ENCODE measurements at regions not wholly inside any gene's neighbourhood (a gene's known extent, or its start where the extent isn't known, plus 50 kb on each side); places are given as distances from the start of the nearest gene placed in this dataset.

DNA sequence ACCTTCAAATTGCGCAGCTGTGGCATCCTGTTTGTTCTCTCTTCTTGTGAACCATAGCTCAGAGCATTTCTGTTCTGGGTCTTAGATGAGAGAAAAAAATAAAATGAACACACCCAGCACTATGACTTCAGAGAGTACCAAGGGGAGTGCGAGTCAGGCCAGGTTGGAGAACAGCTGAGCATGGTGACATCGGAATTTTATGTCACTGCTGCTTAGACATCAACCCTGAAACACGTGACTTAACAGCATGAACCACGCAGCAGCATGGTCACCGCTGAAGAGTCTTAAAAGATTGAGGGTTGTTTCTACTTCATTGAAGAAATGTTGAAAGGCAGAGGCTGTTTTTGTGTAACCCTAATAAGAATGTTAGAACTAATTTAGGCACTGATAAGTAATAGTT is 288.8 kb upstream of the SOX11 start:
- Histone ChIP-seq H4K20me1 (ENCODE audit: insufficient read depth) (no peaks in the 10 kb centered on the region), H3K9ac (ENCODE audit: low read length) (no peak overlapping the region), H3K4me2 (ENCODE audit: low read length) (no peak overlapping the region), H3K4me1 (ENCODE audit: control insufficient read depth in 1 of 2, insufficient read depth in 2 of 2, low read length in 2 of 2) (no peaks in the 10 kb centered on the region), H3K9me3 (ENCODE audit: control insufficient read depth in 1 of 2, insufficient read depth in 1 of 2, low read depth in 1 of 2, low read length in 2 of 2) (peaks cover 7 to 23% of the 10 kb centered on the region in 2 experiments; a peak in 2 of 4 replicates), H3K4me3 (replicated peaks in 1 of 2; ENCODE audit: low read depth in 1 of 2, low read length in 2 of 2) (no peak overlapping the region), H3K27ac (ENCODE audit: low read depth, low read length) (no peak overlapping the region), H2AFZ (ENCODE audit: low read depth, low read length, poor library complexity, severe bottlenecking) (no peak overlapping the region), H3K36me3 (ENCODE audit: control insufficient read depth in 1 of 2, insufficient read depth in 2 of 2, low read length in 2 of 2) (no peaks in the 10 kb centered on the region), H3K27me3 (ENCODE audit: insufficient read depth, low read length) (no peaks in the 10 kb centered on the region), H3K79me2 (ENCODE audit: insufficient read depth, low read length) (no peaks in the 10 kb centered on the region), H3K9me2 (ENCODE audit: insufficient read depth) (no peaks in the 10 kb centered on the region)
- TF ChIP-seq JUND (IDR thresholded peaks at IDR 0.05): no peak
- TF ChIP-seq SP1 (IDR thresholded peaks at IDR 0.05; ENCODE audit: low read depth): no peak
- TF ChIP-seq ZFX (IDR thresholded peaks at IDR 0.05): no peak
- TF ChIP-seq CBX3 (IDR thresholded peaks at IDR 0.05; ENCODE audit: low read depth): no peak
- TF ChIP-seq EZH2phosphoT487 (IDR thresholded peaks at IDR 0.05; ENCODE audit: borderline replicate concordance): no peak
- DNase-seq (ENCODE audit: low read depth, low spot score) (no peak), ATAC-seq (no peak)
- BruUV-seq (replicated peaks): no TSS peak
- intact Hi-C loops (cut with micrococcal nuclease): no loop called here
- ChIA-PET RAD21 (ENCODE audit: low non-redundant PET in 1 of 2, low total read pairs in 2 of 2, uncharacterized antibody in 2 of 2, unreplicated experiment in 2 of 2) (no interaction called here), POLR2A (no interaction called here), CTCF (no interaction called here)

DNA sequence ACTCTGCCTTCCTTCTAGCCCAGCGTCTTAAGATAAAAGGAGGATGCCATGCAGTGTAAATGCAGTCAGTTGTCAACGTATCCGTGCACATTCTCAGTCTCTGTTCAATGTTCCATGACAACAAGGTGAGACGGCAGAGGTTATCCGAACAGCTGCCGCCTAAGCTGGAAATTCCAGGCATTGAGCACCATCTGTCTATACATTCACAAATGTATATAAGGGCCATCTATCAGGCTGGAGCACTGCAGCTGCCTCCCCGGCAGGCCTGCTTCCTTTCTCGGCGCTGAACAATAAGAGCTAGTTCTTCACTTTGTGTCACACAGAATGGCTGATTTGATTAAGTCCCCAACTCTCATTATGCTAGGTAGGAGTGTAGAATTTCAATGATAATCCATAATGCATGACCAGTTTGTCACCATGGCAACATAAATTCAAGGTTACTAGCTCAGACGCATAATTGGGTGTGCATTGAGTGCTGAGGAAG is 282.2 kb upstream of the SOX11 start:
- Histone ChIP-seq H3K4me1 (ENCODE audit: control insufficient read depth in 1 of 2, insufficient read depth in 2 of 2, low read length in 2 of 2) (no peaks in the 10 kb centered on the region), H3K9ac (ENCODE audit: low read length) (no peak overlapping the region), H2AFZ (ENCODE audit: low read depth, low read length, poor library complexity, severe bottlenecking) (no peak overlapping the region), H3K4me3 (replicated peaks in 1 of 2; ENCODE audit: low read depth in 1 of 2, low read length in 2 of 2) (no peak overlapping the region), H3K4me2 (ENCODE audit: low read length) (no peak overlapping the region), H3K27me3 (ENCODE audit: insufficient read depth, low read length) (no peaks in the 10 kb centered on the region), H3K27ac (ENCODE audit: low read depth, low read length) (no peak overlapping the region), H4K20me1 (ENCODE audit: insufficient read depth) (no peaks in the 10 kb centered on the region), H3K79me2 (ENCODE audit: insufficient read depth, low read length) (no peaks in the 10 kb centered on the region), H3K9me3 (ENCODE audit: control insufficient read depth in 1 of 2, insufficient read depth in 1 of 2, low read depth in 1 of 2, low read length in 2 of 2) (peaks cover 0 to 21% of the 10 kb centered on the region in 2 experiments; a peak in 2 of 4 replicates), H3K36me3 (ENCODE audit: control insufficient read depth in 1 of 2, insufficient read depth in 2 of 2, low read length in 2 of 2) (no peaks in the 10 kb centered on the region), H3K9me2 (ENCODE audit: insufficient read depth) (no peaks in the 10 kb centered on the region)
- ChIA-PET CTCF (no interaction called here), RAD21 (ENCODE audit: low non-redundant PET in 1 of 2, low total read pairs in 2 of 2, uncharacterized antibody in 2 of 2, unreplicated experiment in 2 of 2) (no interaction called here), POLR2A (no interaction called here)
- no TSS peak for BruUV-seq (replicated peaks)
- intact Hi-C loops (cut with micrococcal nuclease): no loop called here
- no peak for ATAC-seq
- TF ChIP-seq YY1 (IDR thresholded peaks at IDR 0.05; ENCODE audit: extremely low read depth, insufficient replicate concordance, low read depth, low read length) (no peak), TCF7L2 (IDR thresholded peaks at IDR 0.05; ENCODE audit: borderline replicate concordance, extremely low read depth, insufficient read depth, insufficient read length) (no peak)
- TF ChIP-seq, protein P1, sequence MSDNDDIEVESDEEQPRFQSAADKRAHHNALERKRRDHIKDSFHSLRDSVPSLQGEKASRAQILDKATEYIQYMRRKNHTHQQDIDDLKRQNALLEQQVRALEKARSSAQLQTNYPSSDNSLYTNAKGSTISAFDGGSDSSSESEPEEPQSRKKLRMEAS (IDR thresholded peaks at IDR 0.05): no peak
- DNase-seq (ENCODE audit: low read depth, low spot score): no peak
